GM23248 (cell line): ENCODE measurements at regions not wholly inside any gene's neighbourhood (a gene's known extent, or its start where the extent isn't known, plus 50 kb on each side); places are given as distances from the start of the nearest gene placed in this dataset.

Source experiments
- EZH2 ChIP-seq: fragments of 200-600 bp; sonication (generic); IDR thresholded peaks from 2 replicates; pipeline ENCODE4 v1.6.1; 2018; ENCODE audit warnings: antibody characterized with exemption, mild to moderate bottlenecking; ENCODE audit not compliant: insufficient read depth, poor library complexity, severe bottlenecking
- EZH2phosphoT487 ChIP-seq: fragments of 200-600 bp; sonication (generic); IDR thresholded peaks from 2 replicates; pipeline ENCODE4 v1.6.1; 2018; ENCODE audit warnings: antibody characterized with exemption, moderate library complexity, mild to moderate bottlenecking, low read depth; ENCODE audit not compliant: insufficient read depth

DNA sequence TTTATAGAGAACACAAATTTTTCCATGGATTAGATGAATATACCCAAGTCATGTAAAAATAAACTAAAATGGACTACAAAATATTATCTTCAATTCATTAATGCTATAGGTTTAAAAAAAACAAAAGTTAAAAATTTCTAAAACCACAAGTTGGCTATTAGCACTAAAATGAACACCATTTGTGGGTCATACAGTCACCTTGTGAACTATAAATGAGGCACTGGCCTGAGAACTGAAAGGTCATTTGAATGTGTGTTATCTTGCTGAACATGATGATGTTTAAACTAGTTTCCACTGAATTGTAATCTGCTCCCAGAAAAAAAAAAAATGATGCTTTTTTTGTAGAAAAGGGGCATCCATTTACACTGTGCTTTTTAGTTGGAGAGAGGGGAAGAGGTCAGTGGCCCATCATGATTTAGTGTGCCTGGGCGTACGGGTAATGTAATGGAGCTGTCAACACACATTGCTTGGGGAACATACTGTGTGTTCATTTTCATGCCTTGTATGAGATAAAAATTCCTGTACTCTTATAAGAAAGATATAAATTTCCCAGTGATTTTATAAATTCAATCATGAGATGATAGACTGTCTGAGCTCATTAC is 96.6 kb upstream of the FKBP1C start:
- TF ChIP-seq EZH2phosphoT487, result no peak
- TF ChIP-seq EZH2, result no peak
